ENCODE measurements at regions not wholly inside any gene's neighbourhood (a gene's known extent, or its start where the extent isn't known, plus 50 kb on each side); places are given as distances from the start of the nearest gene placed in this dataset.
A peak's percentile ranks its signal among the peaks of the same experiment; 100 is the strongest.

DNA sequence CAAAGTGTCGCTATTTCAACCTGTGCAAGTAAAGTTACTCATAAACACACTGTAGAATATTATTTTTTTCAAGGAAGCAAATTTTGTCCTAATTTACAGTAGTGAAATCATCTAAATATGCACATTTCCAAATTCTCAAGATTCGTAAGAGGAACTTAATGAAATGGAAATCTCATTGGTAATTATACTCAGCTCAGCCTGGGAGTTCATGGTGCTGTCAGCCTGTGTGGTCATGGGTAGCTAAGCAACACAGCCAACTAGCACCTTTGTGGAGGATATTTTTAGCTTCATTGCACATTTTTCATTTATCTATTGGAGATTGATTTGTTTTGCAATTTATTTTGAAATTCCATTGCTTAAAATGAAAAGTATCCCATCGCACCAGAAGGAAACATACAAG is 975.7 kb upstream of the ZEB2 start:
- DNase-seq = no peak

DNA sequence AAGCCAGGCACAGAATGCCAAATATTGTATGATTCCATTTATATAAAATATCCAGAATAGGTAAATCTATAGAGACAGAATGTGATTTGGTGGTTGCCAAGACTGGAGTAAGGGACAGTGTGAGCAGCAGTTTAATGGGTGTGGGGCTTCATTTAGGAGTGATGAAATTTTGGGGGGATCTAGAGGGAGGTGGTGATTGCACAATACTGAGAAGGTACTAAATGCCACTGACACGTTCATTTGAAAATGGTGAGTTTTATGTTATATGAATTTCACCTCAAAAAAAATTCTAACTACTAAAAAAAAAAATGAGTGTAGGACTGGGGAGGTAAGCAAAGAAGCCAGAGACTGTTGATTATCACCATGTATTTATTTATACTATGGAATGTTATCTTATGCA is 974.5 kb upstream of the ZEB2 start:
- no peak for DNase-seq

DNA sequence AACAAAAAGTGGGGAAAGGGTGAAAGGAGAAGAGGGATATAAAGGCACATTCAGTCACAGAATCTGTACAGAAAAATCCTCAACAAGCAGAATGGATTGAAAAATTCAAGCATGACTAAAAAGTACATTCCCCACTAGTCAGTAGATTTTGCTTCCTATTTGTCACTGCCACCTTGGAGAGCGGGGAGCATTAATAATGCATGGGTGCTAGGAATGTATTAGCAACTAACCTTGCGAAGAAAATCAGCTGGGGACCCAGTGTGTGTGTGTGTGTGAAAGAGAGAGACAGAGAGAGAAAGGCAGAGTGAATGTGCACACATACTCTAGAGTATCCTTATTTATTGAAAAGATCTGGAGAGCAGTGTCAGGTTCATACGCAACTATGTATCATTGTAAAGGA is 968.7 kb upstream of the ZEB2 start:
- DNase-seq = no peak

DNA sequence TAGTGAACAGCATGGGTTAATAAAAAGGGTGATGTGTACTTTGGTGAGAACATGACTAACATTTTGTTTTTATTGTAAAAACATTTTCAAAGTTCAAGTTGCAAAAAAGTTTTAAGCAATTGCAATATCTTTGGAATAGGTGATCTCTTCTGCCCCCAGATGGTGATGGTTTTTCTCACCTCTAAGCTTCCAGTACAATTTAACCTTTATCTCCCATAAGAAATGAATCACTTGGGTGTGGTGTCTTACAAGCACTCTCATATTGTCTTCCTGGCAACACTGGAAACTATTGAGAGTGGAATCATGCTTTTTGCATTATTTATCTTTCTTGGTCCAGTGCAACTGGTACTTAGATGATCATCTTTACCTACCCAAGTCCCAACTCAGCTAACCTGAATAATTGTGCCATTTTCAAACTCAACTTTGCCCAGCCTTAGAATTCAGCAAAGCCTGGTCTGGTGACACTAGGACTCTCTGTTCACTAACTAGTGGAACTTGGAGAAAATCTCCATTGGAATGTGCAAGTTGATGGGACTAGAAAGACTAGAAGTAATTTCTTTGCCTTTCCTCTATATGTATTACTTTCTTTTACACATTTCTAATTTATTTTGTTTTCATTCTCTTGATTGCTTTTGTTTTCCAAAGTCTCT is 964.7 kb upstream of the ZEB2 start:
- peak in 1 of 2 donors; percentile 7 for DNase-seq

DNA sequence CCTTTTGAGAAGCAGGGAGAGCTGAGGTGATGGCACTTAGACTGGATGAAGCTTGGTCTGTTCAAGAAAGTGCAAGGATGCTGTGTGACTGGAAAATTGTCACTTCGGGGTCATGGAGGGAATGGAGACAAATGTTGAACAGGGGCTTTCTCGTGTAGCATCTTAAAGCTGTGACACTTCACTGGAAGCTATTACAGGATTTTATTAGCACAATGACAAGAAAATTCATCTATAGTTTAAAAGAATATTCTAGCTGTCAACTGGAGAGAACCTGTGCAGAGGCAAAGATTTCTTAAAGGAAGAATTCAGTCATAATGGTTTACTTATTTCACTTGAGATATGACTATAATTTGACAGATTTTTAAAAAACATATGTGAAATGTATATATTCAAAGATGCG is 963.9 kb upstream of the ZEB2 start:
- DNase-seq = no peak

DNA sequence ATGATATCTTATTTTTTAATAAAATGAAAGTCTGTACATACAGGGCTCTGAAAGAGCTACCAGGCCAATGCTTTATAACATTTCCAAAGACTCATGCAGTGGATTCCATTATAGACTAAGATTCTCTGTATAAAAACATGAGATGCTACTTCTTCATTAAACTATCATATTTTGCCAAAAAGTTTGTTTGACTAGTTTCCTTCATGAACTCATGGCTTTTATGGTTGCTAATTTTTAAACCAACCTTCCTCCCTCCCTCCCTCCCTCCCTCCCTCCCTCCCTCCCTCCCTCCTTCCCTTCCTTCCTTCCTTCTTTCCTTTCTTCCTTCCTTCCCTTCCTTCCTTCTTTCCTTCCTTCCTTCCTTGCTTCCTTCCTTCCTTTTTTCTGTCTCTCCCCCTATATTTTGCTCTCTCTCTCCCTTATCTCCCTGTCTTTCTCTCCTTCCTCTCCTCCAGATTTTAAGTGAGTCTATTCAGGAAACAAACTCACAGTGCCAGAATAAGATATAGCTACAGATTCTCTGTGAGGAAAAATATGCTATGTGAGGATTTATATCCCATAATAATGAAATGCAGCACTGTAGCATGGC is 961.5 kb upstream of the ZEB2 start:
- no peak for DNase-seq

DNA sequence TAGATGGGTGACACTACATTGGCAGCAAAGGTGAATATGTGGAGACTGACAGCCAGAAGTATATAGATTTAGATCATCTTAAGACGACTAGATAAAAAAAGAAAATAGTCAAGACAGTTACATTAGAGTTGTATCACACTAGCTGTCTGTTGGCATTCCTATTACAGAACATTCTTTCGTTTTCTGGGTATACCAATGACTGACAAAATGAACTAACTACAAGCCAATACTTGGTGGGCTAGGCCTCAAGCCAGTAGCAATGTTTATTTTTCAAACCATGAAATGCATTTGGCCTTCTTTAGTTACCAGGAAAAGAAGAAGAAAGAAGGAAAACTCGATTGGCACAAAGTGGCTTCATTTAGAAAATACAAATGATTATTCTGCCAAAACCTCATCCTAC is 944.9 kb upstream of the ZEB2 start:
- DNase-seq = no peak

DNA sequence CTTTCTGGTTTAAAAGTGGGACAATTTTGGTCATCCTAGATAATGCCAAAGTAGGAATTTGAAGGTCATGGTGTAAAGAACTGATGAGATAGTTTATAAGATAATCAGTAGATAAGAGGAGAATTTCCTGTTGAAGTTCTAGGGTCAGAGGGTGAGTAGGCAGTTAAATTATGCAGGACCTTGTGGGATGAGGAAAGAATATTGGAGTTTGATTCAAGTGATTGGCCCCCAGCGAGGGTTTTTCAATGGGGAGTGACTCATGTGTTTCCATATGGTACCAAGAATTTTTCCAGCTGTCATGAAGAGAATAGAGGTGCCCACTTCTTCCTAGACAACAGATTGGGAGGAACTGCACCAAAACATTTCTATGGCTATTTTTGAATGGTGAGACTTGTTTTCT is 940.2 kb upstream of the ZEB2 start:
- no peak for DNase-seq

DNA sequence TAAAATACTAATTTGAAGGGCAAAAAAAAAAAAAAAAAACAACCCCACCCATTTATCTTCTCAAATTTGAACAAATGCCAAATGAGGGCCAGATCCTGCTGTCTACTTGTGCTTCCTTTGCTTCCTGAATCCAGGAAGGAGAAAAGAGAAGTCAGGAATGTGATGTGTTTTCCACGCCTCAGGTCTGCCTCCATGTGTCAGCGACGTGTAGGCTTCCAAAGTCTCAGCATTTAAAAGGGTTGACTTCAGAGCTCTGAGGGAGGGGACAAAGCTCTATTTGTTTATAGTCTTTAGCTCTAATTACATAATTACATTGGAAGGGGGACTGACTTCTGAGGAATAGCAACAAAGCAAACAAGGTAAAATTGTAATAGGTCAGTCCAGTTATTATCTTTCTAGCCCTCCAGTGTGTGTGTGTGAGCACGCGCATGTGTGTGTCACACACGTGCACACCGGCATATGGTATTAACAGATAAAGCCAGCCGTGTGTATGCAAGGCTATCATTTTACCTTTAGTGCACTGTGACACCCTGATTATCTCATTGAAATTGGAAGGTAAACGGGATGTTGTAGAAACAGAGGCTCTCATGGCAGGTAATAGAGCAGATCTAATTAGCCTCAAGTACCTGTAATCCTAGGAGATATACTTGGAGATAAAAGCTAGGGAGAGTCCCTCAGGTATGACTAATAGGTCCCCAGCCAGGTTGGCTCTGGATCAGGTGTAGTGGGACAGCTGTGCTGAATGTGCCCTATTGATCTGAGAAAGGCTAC is 911.4 kb upstream of the ZEB2 start:
- no peak for DNase-seq

DNA sequence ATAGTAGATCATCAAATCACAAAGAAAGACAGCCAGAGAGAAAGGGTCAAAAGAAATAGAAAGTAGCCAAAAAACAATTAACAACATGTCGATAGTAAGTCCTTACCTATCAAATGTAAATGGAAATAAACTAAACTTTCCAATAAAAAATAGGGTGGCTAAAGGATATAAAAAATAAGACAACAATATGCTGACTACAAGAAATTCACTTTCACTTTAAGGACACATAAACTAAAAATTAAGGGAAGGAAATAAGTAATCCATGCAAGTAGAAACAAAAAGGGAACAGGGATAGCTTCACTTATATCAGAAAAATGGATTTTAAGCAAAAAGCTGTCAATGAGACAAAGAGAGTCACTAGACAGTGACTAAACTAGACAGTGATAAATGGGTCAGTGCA is 903.9 kb upstream of the ZEB2 start:
- no peak for DNase-seq

DNA sequence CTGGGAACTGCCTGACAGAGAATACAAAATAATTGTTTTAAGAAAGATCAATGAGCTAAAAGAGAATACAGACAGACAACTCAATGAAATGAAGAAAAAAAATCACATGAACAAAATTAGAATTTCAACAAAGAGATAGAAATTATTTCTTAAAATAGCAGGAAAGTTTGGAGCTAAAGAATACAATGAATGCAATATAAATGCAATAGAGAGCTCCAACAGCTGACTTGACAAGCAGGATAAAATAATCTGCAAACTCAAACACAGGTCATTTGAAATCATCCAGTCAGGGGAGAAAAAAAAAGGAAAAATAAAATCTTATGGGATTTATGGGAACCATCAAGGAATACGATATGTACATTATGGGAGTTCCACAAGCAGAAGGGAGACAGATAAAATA is 902.7 kb upstream of the ZEB2 start:
- no peak for DNase-seq

DNA sequence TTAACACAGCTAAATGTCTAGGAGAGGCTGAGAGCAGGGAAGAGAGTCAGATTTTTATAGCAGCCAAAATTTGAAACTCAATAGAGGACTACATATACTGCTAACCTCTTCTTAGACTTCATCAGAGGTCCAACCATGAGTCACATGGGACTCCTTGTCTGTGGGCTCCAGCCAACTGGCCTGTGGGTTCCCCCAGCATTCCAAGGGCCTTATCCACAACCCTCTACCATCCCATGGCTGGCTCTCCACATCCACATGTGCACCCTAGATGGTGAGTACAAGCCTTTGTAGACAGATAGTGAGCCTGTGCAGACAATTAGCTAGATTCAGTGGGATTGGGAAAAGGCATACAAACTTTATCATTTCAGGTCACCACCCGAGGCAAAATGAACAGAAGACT is 901.9 kb upstream of the ZEB2 start:
- no peak for DNase-seq

DNA sequence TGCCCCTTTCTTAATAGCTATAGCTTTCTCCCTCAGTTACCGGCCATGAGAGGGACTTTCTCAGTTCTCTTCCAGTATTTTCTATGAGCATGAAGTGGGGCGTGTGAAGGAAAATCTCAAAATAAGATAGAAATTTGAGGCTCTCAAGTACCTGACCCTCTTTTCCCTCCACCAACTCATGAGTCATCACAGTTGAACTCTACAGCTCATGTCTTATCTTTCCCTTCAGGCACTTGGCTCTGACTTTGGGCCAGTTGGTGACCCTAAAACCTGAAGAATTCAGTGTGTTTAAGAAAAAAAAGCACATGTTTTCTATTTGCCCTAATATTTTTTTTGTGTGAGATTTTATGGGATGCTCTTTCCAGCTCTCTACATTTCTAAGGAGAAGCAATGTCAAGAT is 896.7 kb upstream of the ZEB2 start:
- DNase-seq = no peak

DNA sequence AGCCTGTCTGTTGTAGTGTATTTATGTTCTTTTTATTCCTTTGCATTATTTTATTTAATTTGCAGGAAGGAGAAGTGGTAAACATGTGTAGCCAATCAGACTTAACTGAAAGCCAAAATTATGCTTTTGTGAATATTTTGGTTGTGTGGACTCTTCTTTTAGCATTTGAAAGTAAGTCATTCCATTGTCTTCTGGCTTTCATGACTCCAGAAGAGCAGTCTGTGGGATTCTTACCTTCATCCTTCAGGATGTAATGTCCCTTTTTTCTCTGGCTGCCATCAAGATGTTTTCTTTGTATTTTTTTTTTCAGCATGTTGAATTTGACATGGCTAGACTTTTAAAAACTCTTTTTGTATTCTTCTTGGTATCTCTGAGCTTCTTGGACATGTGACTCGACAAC is 895.2 kb upstream of the ZEB2 start:
- DNase-seq = no peak

DNA sequence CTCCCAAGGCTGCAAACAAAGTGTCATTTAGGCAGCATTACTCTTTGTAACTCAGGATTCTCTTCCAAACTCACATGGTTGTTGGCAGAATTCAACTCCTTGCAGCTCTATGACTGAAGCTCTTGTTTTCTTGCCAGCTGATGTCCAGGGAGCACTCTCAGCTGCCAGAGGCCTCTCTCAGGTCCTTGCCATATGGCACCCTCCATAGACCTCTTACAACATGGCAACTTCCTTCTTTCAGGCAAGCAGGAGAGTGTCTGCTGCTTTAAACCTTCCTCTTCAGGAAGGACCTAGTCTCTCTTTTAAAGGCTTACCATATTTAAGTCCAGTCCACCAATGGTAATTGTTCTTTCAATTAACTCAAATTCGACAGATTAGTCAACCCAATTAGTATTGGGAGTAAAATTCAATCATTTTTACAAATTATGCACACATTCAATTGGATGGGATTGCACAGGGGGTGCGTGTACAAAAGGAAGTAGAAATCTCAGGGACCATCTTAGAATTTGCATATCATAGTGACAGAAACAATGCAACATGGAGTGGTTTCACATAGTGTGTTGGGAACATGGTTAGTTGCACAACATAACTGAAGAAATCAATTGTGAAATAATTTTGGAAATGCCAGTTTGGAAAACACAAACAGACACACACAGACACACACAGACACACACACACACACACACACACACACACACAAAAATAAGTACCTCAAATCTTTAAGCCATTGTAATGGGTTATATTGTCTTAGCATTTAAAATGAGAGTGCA is 893.5 kb upstream of the ZEB2 start:
- DNase-seq = no peak

DNA sequence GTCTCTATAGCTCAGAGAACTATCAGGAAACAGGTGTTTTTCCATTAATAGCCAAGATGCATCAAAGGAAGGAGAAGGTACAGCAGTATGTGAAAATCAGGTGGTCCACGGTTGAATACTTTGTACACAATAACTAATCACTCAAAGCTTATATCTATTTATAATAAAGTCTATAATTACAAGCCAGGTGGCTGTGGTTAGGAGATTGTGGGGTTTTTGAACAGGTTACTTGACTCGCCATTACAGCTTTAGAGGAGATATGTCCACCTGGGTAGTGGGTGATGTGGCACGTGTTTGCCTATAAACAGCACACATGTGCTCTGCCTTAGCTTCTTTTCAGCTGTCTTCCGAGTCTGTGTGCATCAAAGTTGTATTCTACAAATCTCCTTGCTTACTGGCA is 892.2 kb upstream of the ZEB2 start:
- DNase-seq = no peak

DNA sequence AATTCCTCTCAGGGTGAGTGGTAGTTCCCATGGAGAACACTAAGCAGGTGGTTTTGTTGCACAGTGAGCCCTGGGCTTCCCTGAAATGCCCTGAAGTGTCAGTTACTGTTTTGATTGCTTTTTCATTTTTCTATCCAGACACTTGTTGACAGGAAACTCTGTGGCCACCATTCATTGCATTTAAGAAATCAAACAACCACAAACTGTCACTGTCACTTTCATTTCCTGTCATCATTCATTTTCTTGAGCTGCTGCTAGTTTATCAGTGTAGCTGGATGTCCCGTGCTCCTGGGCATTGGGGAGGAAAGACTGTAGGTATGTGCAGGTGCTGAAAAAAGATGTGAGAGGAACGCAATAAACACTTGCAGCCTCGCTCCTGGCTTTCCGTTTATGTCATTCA is 891.6 kb upstream of the ZEB2 start:
- peak in 1 of 2 donors; percentile 34 for DNase-seq

DNA sequence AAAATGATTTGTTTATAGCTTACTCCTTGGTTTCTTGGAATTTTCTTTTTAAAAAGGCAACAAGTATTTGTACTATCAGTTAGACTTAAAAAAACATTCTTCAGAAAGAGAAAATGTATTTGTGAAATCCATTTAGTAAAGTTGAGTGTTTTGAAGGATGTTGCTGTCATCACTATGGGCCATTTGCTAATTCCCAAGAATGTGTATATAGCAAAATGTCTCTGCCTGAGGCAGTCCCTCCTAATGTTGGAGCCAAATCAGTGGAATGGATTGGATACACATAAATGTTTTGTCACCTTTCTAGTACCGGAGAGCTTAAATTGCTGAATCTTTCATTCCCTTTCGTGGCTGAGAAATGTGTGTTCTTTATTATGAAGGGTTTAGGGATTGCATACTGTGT is 890.2 kb upstream of the ZEB2 start:
- DNase-seq = no peak

DNA sequence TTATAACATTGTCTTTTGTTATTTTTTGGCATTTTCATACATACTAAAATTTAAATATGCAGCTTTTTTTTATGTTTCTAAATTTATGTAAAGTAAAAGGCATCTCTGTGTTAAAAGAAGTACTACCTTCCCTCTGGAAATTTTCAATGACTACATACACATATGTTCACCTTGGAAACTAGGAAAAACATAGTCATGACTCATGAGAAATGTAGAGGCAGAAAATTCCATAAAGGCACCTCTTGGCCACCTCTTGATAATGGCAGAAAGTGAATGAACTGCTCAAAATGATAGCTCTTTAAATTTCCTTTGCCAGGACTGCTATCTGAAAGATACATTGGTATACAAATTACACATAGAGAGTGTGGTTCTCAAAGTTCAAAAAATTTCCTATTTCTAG is 889.1 kb upstream of the ZEB2 start:
- no peak for DNase-seq

DNA sequence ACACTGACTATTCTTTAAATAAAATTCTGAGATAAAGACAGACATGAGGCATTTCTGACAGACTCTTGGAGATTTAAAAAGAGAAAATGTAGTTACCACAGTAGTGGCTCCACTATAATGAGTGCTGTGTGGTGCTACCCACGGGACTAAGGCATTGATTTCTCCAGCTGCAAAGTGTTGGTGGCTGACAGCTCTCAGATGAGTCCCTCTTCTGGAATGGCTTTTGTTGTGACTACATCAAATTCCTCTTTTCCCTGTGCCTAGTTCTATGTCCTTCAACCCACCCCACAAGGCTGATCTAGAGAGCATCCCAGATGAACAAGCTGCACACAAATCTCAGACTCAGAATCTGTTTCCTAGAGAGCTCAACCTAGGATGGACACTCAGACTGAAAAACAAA is 884.8 kb upstream of the ZEB2 start:
- no peak for DNase-seq

DNA sequence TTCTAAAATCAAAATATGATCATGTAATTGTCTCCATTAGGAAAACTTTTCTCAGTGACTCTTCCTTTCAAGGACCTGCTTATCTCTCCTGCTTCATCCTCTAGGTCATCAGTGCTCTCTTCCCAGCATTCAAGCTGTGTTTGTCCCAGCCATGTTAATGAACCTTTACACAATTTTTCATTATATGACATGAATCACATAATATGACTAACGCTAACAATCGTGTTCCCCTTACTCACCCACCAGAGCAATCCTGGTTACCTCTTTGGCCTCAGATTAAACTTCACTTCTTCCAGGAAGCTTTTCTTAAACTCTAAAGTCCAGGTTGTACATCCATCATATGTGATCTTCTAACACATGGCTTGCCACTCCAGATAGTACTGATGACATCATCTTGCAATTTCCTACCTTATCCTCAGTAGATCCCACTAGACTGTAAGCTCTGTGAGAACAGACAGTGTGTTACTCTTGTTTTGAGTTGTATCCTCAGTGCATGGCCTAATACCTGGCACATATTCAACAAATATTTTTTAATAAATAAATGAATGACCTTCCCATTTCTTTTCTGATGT is 882.9 kb upstream of the ZEB2 start:
- no peak for DNase-seq

DNA sequence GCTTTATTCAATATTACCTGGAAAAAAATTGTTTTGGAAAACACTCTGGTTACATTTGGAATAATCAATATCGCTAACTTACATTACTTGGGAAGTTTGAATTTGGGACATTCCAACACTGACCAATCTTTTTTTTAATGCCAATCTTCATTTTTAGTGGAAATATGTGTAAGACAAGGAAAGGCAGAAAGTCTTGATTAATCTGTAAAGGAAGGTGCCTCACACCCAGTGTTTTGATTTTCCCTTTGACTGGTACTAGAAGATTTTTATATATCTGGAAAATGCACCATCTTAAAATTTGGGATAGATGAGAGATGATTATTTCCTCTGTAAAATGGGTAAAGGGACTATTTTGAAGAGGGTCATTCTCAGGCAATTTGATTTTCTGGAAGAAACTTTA is 879.2 kb upstream of the ZEB2 start:
- DNase-seq = no peak

DNA sequence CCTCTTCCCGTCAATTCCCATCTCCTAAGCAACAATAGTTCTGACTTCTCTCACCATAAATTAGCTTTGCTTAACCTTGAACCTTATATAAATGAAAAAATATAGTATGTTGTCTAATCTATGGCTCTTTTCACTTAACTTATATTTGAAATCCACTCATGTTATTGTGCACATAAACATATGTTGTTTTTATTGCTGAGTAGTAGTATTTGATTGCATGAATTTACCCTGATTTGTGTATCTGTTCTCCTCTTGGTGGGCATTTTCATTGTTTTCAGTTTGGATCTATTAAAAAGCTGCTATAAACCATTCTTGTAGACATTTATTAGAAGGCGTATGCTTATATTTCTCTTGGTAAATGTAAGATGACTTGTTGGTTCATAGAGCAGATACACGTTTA is 874.3 kb upstream of the ZEB2 start:
- DNase-seq = no peak

DNA sequence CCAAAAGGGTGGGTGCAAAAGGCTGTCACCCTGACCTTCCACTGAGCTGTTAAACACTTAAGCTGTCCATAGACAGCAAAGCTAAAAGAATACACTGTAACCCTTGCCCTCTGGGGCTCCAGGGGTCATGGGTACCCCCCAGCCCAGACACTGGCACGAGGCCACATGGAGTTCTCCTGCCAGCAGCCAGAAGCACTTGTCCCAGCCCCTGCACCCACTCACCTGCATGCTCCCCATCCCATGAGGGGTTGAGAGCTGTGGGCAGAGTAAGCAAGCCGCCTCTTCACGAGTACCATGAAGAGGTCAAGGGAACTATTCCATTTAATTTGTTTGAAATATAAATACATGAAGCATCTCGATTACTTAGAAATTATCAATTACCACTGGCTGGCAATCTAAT is 867.1 kb upstream of the ZEB2 start:
- no peak for DNase-seq
